Thyroid gland (tissue), 4 donors: ENCODE measurements at regions not wholly inside any gene's neighbourhood (a gene's known extent, or its start where the extent isn't known, plus 50 kb on each side); places are given as distances from the start of the nearest gene placed in this dataset.
A peak's percentile ranks its signal among the peaks of the same experiment; 100 is the strongest.

Source experiments
- DNase-seq, 2 donors: peaks; one replicate each; pipeline ENCODE4 v3.0.0-alpha.2; 2019
- H3K27ac ChIP-seq, 3 donors: fragments of 200-600 bp; sonication (generic); 1 replicate in 2 of 3; 2 replicates in 1 of 3; pipeline ENCODE4 v1.5.1; 2016 to 2019; ENCODE audit warnings: mild to moderate bottlenecking in 1 of 3, moderate library complexity in 1 of 3
- H3K27me3 ChIP-seq: fragments of 200-600 bp; sonication (generic); one replicate; pipeline ENCODE4 v1.5.1; 2019
- H3K36me3 ChIP-seq, 2 donors: fragments of 200-600 bp; sonication (generic); one replicate each; pipeline ENCODE4 v1.5.1; 2016 to 2019
- H3K4me1 ChIP-seq, 2 donors: fragments of 200-600 bp; sonication (generic); one replicate each; pipeline ENCODE4 v1.5.1; 2017 to 2019
- H3K4me3 ChIP-seq, 3 donors: fragments of 200-600 bp; sonication (generic); replicated peaks in 1 of 3; 1 replicate in 2 of 3; 2 replicates in 1 of 3; pipeline ENCODE4 v1.5.1; 2016; ENCODE audit warnings: mild to moderate bottlenecking in 1 of 3
- H3K9me3 ChIP-seq: fragments of 200-600 bp; sonication (generic); one replicate; pipeline ENCODE4 v1.5.1; 2017
- CTCF ChIP-seq, 6 experiments: fragments of 200-600 bp in 3 of 6; fragments of 450-650 bp in 3 of 6; sonication (generic) in 3 of 6; IDR thresholded peaks; one replicate each; pipeline ENCODE4 v1.5.1; 2016 to 2019; ENCODE audit warnings: antibody characterized with exemption in 6 of 6, mild to moderate bottlenecking in 2 of 6, inconsistent platforms in 1 of 6, moderate library complexity in 1 of 6
- POLR2A ChIP-seq, 2 donors: fragments of 450-650 bp; IDR thresholded peaks; one replicate each; pipeline ENCODE4 v1.6.1; 2017; ENCODE audit warnings: antibody characterized with exemption in 2 of 2, mild to moderate bottlenecking in 2 of 2, moderate library complexity in 1 of 2
- WGBS, 2 donors: methylation state at CpG; one replicate each; pipeline ENCODE4 v1.1.5; 2017; 5-methylcytosine and 5-hydroxymethylcytosine counted together
- intact Hi-C: fragments of 100-400 bp; cut with DNase I; formaldehyde crosslinking; loops from one replicate; pipeline ENCODE4 v1.15.1; 2023

DNA sequence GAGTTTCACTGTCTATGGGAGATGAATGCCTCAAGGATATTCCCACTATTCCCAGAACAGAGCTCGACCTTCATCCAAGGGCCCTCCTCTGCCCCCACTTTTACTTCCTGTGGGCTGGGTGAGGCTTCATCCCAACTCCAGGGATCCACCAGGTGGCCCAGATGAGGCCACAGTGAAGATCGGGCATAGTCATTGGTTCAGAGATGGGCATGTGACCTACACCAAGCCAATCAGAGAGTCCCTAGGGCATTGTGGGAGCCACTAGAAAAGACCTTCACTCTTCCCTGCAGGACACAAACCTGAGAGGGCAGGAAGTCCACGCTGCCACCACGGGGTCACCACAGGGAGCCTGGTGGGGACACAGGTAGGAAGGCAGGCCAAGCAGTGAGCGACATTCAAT, 72.9 kb upstream of the SLC22A16 start:
- H3K9me3 ChIP-seq = no peaks in the 10 kb centered on the region
- TF ChIP-seq POLR2A (IDR thresholded peaks at IDR 0.05) = no peak
- TF ChIP-seq CTCF (IDR thresholded peaks at IDR 0.05) = no peak
- no peak for DNase-seq
- H3K4me1 ChIP-seq = no peaks in the 10 kb centered on the region
- intact Hi-C loops = no loop called here
- H3K36me3 ChIP-seq = no peaks in the 10 kb centered on the region
- no peak overlapping the region for H3K27ac ChIP-seq
- 86 to 92% methylated on average over 5 of the region's 5 CpGs for WGBS, 2 donors
- no peak overlapping the region for H3K4me3 ChIP-seq
- H3K27me3 ChIP-seq = no peaks in the 10 kb centered on the region

DNA sequence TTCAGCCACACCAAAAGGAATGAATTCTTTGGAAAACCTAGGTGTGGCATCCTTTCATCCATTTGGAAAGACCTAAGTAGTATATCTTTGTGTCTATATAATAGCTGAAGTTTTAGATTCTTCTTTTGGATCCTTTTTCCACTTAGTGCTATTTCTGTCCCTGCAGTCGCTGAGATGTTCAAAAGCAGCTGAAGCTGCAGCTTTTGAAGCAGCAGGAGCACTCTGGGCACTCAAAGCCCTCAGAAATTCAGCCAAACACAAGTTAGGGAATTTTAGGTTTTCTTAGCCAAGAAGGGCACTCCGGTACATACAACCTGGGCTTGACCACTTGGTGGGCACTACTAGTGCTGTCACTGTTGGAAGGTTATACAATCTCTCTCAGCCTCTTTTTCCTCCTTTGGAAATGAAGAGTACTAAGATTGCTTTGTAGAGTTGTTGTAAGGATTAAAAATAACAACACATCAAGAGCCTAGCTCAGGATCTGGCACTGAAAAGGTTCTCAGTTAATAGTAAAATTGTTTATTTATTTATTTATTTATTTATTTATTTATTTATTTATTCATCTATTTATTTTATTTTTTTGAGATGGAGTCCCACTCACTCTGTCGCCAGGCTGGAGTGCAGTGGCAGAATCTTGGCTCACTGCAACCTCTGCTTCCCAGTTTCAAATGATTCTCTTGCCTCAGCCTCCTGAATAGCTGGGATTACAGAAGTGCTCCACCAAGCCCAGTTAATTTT, 71.9 kb upstream of the SLC22A16 start:
- no peaks in the 10 kb centered on the region for H3K9me3 ChIP-seq
- H3K27ac ChIP-seq = no peak overlapping the region
- no peaks in the 10 kb centered on the region for H3K27me3 ChIP-seq
- intact Hi-C loops = no loop called here
- H3K36me3 ChIP-seq = no peaks in the 10 kb centered on the region
- no peak overlapping the region for H3K4me3 ChIP-seq
- no peaks in the 10 kb centered on the region for H3K4me1 ChIP-seq
- DNase-seq = peak; percentile 34 to 47
- no peak for TF ChIP-seq CTCF (IDR thresholded peaks at IDR 0.05)
- WGBS, 2 donors = 43 to 48% methylated on average over 3 of the region's 3 CpGs

DNA sequence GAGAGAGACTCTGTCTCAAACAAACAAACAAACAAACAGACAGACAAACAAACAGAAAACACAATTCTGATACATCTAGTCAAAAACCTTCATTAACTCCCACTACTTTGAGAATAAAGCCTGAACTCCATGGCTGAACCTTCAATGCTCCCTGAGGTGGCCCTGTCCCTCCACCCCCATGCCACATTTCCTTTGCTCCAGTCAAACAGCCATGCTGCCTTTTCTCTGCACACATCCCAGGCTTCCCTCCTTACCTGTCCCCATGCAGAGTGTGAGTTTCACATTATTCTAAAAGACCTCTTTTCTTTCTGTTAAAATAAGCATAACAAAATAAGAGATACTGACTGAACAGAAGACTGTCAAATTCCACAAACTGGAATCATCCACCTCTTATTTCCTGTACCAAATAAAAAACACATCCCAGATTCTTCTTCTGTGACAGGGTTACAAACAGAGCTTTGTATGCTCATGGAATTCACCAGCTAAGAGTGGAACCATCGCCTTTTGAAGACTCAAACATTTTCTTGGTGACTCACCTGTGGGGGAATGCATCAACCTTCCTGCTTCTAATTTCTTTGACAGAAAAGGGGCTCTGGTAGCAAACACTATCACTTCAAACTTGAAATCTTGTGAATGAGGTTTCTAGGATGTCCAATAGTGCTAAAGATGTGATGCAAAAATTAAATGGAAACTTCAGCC, 71.0 kb upstream of the SLC22A16 start:
- no peaks in the 10 kb centered on the region for H3K27me3 ChIP-seq
- DNase-seq = no peak
- no peaks in the 10 kb centered on the region for H3K9me3 ChIP-seq
- H3K4me3 ChIP-seq = no peak overlapping the region
- no peak for TF ChIP-seq POLR2A (IDR thresholded peaks at IDR 0.05)
- 58 to 63% methylated on average over 1 of the region's 1 CpG for WGBS, 2 donors
- no peaks in the 10 kb centered on the region for H3K36me3 ChIP-seq
- intact Hi-C loops = no loop called here
- no peak overlapping the region for H3K27ac ChIP-seq
- no peaks in the 10 kb centered on the region for H3K4me1 ChIP-seq

DNA sequence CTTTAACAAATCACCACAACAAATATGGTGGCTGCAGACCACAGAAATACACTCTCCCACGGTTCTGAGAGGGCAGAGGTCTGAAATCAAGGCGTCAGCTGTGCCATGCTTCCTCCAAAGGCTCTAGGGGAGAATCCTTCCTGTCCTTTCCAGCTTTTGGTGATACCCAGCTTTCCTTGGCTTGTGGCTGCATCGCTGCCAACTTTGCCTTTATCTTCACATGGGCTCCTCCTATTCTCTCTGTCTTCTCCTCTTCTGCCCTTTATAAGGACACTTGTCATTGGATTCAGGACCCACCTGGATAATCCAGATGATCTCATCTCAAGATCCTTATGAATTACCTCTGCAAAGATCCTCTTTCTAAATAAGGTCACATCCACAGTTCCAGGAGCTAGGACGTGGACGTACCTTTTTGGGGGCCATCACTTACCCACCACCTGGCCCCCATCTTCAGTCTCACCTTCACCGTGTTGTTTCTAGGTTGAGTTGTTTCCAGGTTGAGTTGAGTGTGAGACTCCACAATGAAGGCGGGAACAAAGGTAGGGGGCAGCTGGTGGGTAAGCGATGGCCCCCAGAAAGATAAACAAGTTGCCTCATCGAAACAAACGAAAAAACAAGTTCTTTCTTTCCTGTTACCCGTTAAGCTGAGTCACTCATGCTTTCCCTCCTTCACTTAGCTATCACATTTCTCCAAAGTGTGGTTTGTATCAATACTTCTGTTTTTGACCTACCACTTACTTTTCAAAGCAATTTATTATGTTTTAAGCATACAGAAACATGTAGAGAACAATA, 68.9 kb upstream of the SLC22A16 start:
- no peak overlapping the region for H3K27ac ChIP-seq
- H3K36me3 ChIP-seq = no peaks in the 10 kb centered on the region
- no peak overlapping the region for H3K4me3 ChIP-seq
- WGBS, 2 donors = 87 to 88% methylated on average over 11 of the region's 11 CpGs
- H3K9me3 ChIP-seq = no peaks in the 10 kb centered on the region
- no peak for DNase-seq
- H3K4me1 ChIP-seq = no peaks in the 10 kb centered on the region
- intact Hi-C loops = no loop called here
- H3K27me3 ChIP-seq = no peaks in the 10 kb centered on the region
- TF ChIP-seq POLR2A (IDR thresholded peaks at IDR 0.05) (no peak), CTCF (IDR thresholded peaks at IDR 0.05) (no peak)

GRCh38 chr6:110544472-110544871, 68.1 kb upstream of the SLC22A16 start:
- WGBS, 2 donors = 79 to 91% methylated on average over 5 of the region's 5 CpGs
- no peaks in the 10 kb centered on the region for H3K36me3 ChIP-seq
- intact Hi-C loops = no loop called here
- no peaks in the 10 kb centered on the region for H3K9me3 ChIP-seq
- no peaks in the 10 kb centered on the region for H3K4me1 ChIP-seq
- DNase-seq = no peak
- no peak overlapping the region for H3K27ac ChIP-seq
- H3K27me3 ChIP-seq = no peaks in the 10 kb centered on the region
- no peak for TF ChIP-seq POLR2A (IDR thresholded peaks at IDR 0.05)
- no peak for TF ChIP-seq CTCF (IDR thresholded peaks at IDR 0.05)
- no peak overlapping the region for H3K4me3 ChIP-seq
